Natural killer cell (primary cell): ENCODE measurements at regions not wholly inside any gene's neighbourhood (a gene's known extent, or its start where the extent isn't known, plus 50 kb on each side); places are given as distances from the start of the nearest gene placed in this dataset.

Experiments used
- ATAC-seq, 3 donors: fragments of 150-1000 bp in 2 of 3; fragments of 200-7000 bp in 1 of 3; cut with Tn5 transposase; 1 replicate in 1 of 3; 2 replicates in 2 of 3; pipeline ENCODE4 v1.10.0; 2021; ENCODE audit warnings: mild to moderate bottlenecking in 2 of 3, moderate library complexity in 2 of 3
- DNase-seq, 2 donors: peaks; one replicate each; pipeline versions ENCODE4 v3.0.0 to v3.0.0-alpha.2; 2013 to 2021; ENCODE audit warnings: mixed read lengths in 1 of 2
- H3K27ac ChIP-seq: one replicate; pipeline ENCODE4 v1.5.1; 2013; ENCODE audit warnings: mild to moderate bottlenecking, low read length
- H3K27me3 ChIP-seq: one replicate; pipeline ENCODE4 v1.6.1; 2013; ENCODE audit warnings: low read length; ENCODE audit not compliant: control insufficient read depth, insufficient read depth
- H3K36me3 ChIP-seq: one replicate; pipeline ENCODE4 v1.6.1; 2013; ENCODE audit warnings: low read length; ENCODE audit not compliant: control insufficient read depth, insufficient read depth
- H3K4me1 ChIP-seq: one replicate; pipeline ENCODE4 v1.6.1; 2013; ENCODE audit warnings: low read length; ENCODE audit not compliant: control insufficient read depth, insufficient read depth
- H3K4me3 ChIP-seq: one replicate; pipeline ENCODE4 v1.5.1; 2013; ENCODE audit warnings: low read length
- H3K9me3 ChIP-seq: one replicate; pipeline ENCODE4 v1.6.1; 2013; ENCODE audit warnings: low read length; ENCODE audit not compliant: control insufficient read depth, insufficient read depth
- H3K27ac Mint-ChIP-seq, 2 donors: one replicate each; pipeline ENCODE4 v1.8.0; 2022; ENCODE audit warnings: mild to moderate bottlenecking in 2 of 2, mixed read lengths in 2 of 2, moderate library complexity in 1 of 2
- H3K27me3 Mint-ChIP-seq, 2 donors: one replicate each; pipeline ENCODE4 v1.8.0; 2022; ENCODE audit warnings: low read depth in 2 of 2, mixed read lengths in 2 of 2
- H3K36me3 Mint-ChIP-seq: one replicate; pipeline ENCODE4 v1.8.0; 2022; ENCODE audit warnings: mixed read lengths
- H3K4me1 Mint-ChIP-seq, 2 donors: one replicate each; pipeline ENCODE4 v1.8.0; 2022; ENCODE audit warnings: mixed read lengths in 2 of 2
- H3K4me3 Mint-ChIP-seq: one replicate; pipeline ENCODE4 v1.8.0; 2022; ENCODE audit warnings: mild to moderate bottlenecking, moderate library complexity, mixed read lengths
- H3K9me3 Mint-ChIP-seq, 2 donors: one replicate each; pipeline ENCODE4 v1.8.0; 2022; ENCODE audit warnings: mixed read lengths in 2 of 2
- WGBS: methylation state at CpG from one replicate; pipeline ENCODE4 v1.1.7; 2013; ENCODE audit warnings: missing lambda C conversion rate; ENCODE audit not compliant: insufficient coverage; 5-methylcytosine and 5-hydroxymethylcytosine counted together
- intact Hi-C: fragments of 100-400 bp; cut with micrococcal nuclease; formaldehyde crosslinking; loops from one replicate; pipeline ENCODE4 v1.14.2; 2022
- TF ChIP-seq, protein P1 (sequence below): fragments of 200-600 bp; IDR thresholded peaks from one replicate; pipeline ENCODE4 v1.8.0; 2022; ENCODE audit warnings: antibody characterized with exemption

DNA sequence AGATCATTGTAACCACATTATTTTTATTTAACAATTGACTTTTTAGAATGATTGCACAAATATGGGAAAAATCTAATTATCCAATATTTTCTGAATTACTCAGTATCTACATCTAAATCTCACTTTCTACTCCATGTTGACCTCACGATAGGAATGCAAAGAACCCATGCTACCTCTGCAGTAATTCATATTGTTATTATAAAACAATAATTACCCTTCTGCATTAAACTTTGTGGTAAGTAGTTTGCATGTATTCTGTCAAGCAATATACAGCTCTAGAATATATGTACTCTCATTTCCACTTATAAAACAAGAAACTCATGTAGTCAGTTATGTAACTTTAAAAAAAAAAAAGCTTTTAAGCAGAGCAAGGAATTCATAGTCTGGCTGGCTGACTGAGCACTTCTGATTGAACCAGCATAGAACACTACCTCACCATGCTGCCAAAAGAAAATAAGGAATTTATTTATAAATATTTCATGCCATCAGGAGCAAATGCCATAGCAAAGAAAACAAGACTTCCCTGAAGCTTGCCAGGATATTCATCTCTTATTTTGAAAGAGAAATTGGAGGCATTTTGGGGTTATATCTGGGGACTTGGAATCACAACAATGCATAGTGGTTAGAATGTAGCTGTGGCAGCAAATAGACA lies 895.7 kb downstream of the XPNPEP1 start:
- ATAC-seq (no peak), DNase-seq (no peak)
- 100% methylated on average over 1 of the region's 1 CpG for WGBS
- Mint-ChIP-seq H3K9me3 (peaks cover 9 to 13% of the 10 kb centered on the region in 2 donors), H3K4me3 (no peak overlapping the region), H3K27ac (no peak overlapping the region), H3K4me1 (no peaks in the 10 kb centered on the region), H3K36me3 (no peaks in the 10 kb centered on the region), H3K27me3 (no peaks in the 10 kb centered on the region)
- no peak overlapping the region for H3K4me3 ChIP-seq
- intact Hi-C loops, result no loop called here
- H3K36me3 ChIP-seq, result no peaks in the 10 kb centered on the region
- TF ChIP-seq, protein P1, sequence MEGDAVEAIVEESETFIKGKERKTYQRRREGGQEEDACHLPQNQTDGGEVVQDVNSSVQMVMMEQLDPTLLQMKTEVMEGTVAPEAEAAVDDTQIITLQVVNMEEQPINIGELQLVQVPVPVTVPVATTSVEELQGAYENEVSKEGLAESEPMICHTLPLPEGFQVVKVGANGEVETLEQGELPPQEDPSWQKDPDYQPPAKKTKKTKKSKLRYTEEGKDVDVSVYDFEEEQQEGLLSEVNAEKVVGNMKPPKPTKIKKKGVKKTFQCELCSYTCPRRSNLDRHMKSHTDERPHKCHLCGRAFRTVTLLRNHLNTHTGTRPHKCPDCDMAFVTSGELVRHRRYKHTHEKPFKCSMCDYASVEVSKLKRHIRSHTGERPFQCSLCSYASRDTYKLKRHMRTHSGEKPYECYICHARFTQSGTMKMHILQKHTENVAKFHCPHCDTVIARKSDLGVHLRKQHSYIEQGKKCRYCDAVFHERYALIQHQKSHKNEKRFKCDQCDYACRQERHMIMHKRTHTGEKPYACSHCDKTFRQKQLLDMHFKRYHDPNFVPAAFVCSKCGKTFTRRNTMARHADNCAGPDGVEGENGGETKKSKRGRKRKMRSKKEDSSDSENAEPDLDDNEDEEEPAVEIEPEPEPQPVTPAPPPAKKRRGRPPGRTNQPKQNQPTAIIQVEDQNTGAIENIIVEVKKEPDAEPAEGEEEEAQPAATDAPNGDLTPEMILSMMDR, result no peak
- no peaks in the 10 kb centered on the region for H3K4me1 ChIP-seq
- no peaks in the 10 kb centered on the region for H3K9me3 ChIP-seq
- H3K27me3 ChIP-seq, result no peaks in the 10 kb centered on the region
- no peak overlapping the region for H3K27ac ChIP-seq

DNA sequence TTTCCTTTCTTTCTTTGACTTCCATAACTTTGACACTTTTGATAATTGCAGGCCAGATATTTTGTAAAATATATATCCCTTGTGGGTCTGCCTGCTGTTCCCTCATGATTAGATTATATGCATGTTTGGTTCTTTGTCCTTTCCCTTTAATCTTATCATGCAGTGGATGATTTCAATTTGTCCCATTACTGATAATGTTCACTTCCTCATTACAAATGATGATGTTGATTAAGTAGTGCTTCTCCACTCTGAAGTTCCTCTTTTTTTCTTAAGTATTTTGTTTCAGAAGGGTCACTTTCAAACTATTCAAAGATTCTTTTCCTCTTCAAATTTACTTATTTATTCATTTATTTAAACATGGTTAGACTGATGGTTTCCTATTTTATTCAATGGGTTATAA lies 898.1 kb downstream of the XPNPEP1 start:
- H3K27ac ChIP-seq, result no peak overlapping the region
- H3K4me3 ChIP-seq, result no peak overlapping the region
- Mint-ChIP-seq H3K27ac (no peak overlapping the region), H3K4me3 (no peak overlapping the region), H3K36me3 (no peaks in the 10 kb centered on the region), H3K9me3 (peaks cover 9 to 10% of the 10 kb centered on the region in 2 donors), H3K4me1 (no peaks in the 10 kb centered on the region), H3K27me3 (no peaks in the 10 kb centered on the region)
- H3K4me1 ChIP-seq, result no peaks in the 10 kb centered on the region
- DNase-seq (no peak), ATAC-seq (no peak)
- TF ChIP-seq, protein P1, result no peak
- intact Hi-C loops, result no loop called here
- H3K9me3 ChIP-seq, result no peaks in the 10 kb centered on the region
- H3K36me3 ChIP-seq, result no peaks in the 10 kb centered on the region
- no peaks in the 10 kb centered on the region for H3K27me3 ChIP-seq

DNA sequence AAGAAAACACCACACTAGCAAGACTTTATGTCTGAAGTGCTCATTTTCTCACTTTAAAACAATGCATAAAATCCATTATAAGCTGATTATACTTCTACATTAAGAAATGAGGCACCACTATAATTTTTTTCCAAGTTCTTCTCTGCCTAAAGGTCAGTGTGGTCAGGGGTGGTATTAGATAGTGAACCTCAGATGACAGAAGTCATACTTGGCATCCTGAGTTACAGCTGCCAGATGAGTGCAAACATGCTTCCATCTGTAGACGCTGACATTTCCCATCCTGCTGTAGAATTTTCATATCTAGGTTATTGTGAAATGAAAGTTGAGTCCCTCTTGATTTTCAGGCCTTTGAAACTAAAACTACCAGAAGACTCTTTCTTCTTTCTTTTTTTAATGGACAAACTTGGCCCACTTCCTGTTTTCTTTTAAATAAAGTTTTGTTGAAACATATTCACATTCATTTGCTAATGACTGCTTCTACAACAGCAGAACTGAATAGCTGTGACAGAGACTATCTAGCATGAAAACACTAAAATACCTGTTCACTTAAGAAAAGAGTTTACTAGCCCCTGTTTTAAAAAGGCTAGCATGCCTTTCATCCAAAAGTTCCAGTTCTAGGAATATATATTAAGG lies 900.8 kb downstream of the XPNPEP1 start:
- intact Hi-C loops, result no loop called here
- Mint-ChIP-seq H3K4me3 (no peak overlapping the region), H3K27me3 (no peaks in the 10 kb centered on the region)

More for the DNA sequence above, 900.8 kb downstream of the XPNPEP1 start:
- H3K27ac ChIP-seq, result no peak overlapping the region
- no CpG with 5 or more reads among the region's 1 CpG for WGBS
- Mint-ChIP-seq H3K9me3 (peaks cover 11 to 13% of the 10 kb centered on the region in 2 donors), H3K4me1 (no peaks in the 10 kb centered on the region), H3K27ac (no peak overlapping the region), H3K36me3 (no peaks in the 10 kb centered on the region)
- no peaks in the 10 kb centered on the region for H3K27me3 ChIP-seq
- TF ChIP-seq, protein P1, result no peak
- DNase-seq (no peak), ATAC-seq (no peak)
- no peaks in the 10 kb centered on the region for H3K4me1 ChIP-seq
- H3K9me3 ChIP-seq, result no peaks in the 10 kb centered on the region
- no peak overlapping the region for H3K4me3 ChIP-seq
- no peaks in the 10 kb centered on the region for H3K36me3 ChIP-seq
